SHP77 treated with DMSO at 0.1 percent for 48 hours (cell line): ENCODE measurements at regions not wholly inside any gene's neighbourhood (a gene's known extent, or its start where the extent isn't known, plus 50 kb on each side); places are given as distances from the start of the nearest gene placed in this dataset.
"Not testable (repeated sequence)": the region's sequence is repeated elsewhere in the genome, so short reads cannot be mapped to it uniquely, and the experiment has no call there.

Experiments used
- DNase-seq: peaks from one replicate; lab custom pipeline; 2025; lab: John Stamatoyannopoulos, UW

DNA sequence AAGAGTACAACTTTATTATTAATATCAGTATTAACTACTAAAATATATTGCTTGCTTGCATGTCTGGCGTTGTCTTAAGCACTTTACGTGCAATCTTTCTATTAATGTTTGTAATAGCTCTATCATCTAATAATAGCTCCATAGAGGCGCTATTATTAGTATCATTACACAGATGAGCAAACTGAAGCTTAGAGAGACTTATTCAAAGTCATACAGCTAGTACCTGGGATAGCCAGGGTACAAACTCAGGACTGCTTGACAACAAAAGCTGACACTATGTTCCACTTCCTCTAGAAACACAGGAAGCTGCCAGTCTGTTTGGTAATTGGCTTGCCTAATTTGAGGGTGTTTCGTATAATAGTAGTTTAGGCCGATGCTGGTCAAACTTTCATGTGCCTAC, 523.2 kb downstream of the RMST start:
- no peak for DNase-seq

DNA sequence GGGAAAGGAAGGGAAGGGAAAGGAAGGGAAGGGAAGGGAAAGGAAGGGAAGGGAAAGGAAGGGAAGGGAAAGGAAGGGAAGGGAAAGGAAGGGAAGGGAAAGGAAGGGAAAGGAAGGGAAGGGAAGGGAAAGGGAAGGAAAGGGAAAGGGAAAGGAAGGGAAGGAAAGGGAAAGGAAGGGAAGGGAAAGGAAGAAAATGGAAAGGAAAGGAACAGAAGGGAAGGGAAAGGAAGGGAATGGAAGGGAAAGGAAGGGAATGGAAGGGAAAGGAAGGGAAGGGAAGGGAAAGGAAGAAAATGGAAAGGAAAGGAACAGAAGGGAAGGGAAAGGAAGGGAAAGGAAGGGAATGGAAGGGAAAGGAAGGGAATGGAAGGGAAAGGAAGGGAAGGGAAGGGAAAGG, 526.0 kb downstream of the RMST start:
- not testable (repeated sequence) for DNase-seq

DNA sequence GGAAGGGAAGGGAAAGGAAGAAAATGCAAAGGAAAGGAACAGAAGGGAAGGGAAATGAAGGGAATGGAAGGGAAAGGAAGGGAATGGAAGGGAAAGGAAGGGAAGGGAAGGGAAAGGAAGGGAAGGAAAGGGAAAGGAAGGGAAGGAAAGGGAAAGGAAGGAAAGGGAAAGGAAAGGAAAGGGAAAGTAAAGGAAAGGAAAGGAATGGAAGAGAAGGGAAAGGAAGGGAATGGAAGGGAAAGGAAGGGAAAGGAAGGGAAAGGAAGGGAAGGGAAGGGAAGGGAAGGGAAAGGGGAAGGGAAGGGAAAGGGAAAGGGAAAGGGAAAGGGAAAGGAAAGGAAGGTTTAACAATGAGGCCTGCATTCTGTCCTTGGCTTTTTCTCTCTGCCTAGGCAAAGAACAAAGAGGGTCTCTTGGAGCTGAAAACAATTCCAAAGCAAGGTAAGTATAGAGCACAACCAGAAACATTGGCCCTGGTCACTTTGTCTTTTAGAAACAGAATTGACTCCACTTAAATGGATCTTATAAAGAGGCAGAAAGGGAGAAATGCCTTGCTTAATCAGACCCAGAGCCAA, 525.9 kb upstream of the TMPO start:
- no peak for DNase-seq

DNA sequence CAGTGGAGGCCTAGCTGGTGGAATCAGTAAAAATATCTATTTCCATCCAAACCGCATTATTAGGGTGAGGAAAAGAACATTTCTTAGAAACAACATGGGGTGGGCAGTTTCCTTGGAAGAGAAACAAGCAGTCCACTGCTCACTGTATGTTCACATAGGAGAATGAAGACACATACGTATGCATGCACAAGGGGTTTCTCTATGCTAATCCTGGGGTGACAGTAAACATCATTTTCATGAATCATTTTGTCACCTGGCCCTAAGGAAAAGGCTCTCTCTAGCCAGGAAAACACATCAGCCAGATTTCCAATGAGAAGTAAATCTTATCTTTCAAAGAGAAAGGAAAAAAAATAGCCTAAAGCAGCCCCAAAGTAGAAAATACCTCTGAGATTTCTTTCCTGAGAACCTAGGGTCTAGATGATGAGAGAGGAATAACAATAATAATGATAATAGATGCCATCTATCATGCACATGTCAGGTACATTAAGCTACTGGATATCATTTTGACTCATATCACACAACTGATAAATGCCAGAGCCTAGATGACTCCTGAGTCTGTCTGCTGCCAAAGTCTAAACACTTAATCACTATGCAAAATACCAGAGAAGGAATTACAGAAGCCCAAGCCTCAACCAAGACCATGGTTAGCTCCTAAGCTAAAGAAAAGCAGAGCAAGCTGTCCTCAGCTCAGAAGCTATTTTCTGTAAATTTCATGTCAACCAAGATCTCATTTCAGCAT, 520.5 kb upstream of the TMPO start:
- no peak for DNase-seq

DNA sequence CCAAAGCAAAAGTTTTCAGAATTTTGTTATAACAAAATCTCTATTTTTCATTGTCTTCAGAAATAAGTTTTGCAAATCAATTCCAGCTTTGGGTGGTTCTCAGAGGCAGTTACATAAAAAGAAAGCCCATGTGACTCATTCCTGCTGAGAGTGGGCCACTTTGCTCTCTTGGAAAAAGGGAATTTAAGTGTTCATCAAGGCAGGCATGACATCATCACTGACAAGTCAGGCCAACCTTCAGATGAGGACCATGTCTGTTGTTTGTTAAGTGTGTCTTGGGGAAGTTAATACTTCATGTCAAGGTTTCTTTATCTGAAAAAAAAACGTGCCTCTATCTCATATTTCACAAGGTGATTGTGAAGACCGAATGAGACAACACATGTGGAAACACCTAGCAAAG, 519.8 kb upstream of the TMPO start:
- no peak for DNase-seq

DNA sequence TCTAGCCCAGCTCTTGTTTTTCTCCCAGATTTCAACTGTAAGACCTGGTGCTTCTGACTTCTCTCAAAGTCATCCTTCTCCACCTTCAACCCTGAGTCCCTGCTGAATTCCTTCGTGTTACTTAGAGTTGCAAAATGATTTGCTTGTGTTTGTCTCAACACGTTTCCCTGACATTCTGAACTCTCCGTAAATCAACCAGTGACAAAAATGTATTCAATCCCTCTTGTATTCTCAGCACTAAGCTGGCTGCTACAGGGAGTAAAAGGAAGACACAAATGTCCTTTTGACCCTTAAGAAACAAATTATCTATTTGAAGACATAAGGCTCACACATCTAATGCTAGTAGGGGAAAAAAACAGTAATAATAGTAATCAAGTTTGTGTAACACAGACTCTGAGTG, 514.0 kb upstream of the TMPO start:
- no peak for DNase-seq

DNA sequence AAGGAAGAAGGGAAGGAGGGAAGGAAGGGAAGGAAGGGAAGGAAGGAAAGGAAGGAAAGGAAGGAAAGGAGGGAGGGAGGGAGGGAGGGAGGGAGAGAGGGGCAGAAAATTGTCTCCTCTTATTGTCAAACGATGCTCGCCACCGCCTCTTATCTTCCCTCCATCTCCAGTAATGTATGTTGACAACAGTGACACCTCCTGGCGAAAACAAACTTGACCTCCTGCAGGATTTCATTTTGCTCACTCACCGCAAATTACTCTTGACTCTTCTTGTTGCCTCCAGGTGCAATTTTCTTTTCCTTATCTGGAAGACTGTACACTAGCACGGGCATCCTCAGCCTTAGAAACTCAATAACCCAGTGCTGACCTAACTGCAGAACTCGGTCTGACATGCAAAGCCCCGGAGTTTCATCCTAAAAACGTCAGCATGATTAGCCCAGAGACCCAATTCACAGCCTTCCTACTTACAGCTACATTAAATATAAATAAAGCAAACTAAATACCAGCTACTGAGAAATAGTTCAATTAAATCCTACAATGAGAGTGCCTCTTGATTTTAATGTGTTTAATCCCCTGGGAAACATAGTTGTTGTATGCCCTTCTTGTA, 512.4 kb upstream of the TMPO start:
- peak; percentile 53 for DNase-seq

DNA sequence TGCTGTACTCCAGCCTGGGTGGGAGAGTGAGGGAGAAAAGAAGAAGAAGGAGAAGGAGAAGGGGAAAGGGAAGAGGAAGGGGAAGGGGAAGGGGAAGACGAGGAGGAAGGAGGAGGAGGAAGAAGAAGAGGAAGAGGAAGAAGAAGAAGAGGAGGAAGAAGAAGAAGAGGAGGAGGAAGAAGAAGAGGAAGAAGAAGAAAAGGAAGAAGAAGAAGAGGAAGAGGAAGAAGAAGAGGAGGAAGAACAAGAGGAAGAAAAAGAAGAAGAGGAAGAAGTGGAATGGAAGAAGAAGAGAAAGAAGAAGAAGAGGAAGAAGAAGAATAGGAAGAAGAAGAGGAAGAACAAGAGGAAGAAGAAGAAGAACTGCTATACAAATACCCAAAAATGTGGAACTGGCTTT, 507.4 kb upstream of the TMPO start:
- no peak for DNase-seq

DNA sequence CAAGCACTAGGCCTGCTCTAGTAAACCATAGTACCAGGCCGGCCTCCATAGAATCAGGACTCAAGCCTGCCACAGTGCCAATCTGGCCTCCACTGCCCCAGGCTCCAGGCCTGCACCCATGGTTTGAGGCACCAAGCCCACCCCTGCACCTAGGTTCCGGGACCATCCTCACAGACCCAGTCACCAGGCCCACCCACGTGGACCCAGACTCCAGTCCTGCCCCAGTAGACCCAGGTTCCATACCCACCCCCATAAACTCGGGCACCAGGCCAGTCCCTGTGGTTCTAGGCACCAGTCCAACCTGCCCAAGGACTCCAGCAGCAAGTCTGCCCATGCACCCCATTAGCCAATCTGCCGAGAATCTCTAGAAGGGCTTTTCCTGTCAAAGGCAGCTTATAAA, 501.8 kb upstream of the TMPO start:
- no peak for DNase-seq

DNA sequence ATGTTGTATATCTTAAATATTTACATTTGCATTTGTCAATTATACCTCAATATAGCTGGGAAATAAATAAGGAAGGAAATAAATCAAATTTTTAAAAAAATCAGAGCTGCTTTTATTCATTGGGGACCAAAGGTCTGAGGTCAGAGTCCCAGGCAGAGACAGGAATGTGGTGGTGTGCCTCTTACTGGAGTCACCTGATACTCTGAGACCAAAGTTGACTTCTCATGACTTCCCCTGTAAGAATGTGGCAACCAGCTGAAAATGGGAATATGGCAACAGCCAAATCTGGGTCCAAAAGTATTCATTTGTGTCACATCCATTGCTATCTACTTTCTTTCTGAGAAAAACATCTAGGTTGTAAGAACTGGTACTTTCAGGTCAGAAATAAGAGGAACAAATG, 496.6 kb upstream of the TMPO start:
- no peak for DNase-seq

DNA sequence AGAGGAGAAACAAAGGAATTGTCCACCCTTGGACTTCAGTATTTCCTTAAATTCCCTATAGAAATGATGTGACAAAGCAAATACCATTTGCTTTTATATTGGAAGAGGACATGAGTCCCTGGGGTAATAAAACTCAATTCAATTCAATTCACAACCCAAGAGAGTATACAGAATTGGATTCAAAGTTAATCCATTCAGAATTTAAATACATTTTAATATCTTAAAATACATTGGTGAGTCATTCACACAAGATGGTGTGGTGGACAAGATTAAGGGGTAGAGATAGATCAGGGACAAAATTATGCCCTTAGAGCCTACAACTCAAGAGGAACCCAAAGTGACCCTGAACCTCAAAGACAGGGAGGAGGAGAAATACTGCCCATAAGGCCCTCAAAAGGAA, 495.0 kb upstream of the TMPO start:
- DNase-seq = no peak

DNA sequence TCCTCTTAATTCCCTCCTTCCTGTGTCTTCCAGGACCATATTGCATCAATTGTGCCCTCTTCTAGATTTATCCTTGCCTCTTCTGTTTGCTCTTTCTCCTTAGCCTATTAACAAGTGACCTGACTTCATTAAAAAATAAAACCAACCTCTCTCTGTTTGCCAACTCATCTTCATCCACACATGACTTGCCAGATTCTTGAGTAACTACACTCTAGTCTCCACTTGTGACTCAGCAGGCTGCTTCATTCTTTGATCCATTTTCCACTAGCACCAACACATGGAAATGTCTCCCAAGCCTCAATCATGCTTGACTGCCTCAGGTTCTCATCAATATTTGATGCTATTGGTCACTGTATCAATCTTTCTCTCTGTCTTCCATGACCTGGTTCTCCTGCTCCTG, 492.4 kb upstream of the TMPO start:
- DNase-seq = no peak

DNA sequence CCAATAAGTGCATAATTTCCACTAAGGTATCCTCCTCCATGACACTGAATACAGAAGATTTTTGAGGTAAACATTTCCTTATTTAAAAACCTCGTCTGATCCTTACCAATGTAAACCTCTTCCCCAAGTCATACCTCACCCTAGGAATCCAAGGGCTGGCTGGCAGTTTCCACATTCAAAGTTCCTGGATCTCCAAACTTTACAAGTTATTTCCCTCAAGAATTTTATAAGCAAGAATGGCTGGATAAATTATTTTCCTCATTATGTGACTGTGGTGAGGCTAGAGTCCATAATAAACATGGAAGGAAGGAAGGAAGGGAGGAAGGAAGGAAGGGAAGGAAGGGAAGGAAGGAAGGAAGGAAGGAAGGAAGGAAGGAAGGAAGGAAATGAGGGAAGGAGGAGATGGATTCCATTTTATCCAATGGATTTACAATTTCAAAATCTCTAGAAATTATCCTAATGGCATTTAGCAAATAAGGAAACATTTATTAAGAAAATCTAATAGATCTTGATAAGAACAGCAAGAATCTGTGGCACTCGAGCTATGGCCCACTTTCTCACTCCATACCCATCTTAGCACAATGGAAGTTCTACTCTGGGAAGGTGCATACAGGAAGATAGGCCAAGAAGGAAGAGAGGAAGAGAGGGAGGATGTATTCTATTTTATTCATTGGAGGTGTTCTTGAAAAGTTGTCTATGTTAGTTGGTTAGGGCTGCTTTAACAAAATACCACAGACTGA, 477.8 kb upstream of the TMPO start:
- no peak for DNase-seq

DNA sequence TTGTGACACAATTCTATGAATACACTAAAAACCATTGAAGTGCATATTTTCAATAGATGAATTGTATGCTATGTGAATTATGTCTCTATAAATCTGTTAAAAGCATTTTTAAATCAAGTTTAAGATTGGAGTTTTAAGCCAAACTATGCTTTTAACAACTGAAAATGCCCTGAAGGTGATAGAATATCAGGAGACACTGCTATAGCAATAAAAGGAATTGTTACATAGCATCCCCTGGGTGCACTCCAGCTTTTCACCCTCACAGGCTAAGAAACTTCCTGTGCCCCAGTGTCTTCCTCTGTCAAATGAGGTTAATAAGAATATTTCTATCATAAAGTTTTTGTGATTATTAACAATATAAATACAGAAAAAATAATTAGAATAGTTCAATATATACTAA, 472.7 kb upstream of the TMPO start:
- DNase-seq = no peak

DNA sequence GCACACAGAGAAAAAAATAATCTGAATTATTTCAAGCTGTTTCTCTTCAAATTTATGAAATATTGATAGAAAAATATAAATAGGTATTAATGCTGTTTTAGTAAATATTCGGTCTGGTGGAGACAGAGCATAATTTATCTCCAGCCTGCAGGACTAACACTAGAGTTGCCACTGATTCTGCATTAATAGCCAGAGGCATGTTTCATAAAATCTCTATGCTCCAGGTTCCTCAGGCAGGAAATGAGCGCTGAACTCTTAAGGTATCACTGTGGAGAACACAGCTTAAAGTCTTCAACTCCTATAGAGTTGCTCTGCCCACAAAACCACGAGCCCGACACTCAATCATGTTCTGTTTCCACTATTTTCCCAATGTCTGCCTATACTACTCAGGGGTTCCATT, 470.0 kb upstream of the TMPO start:
- DNase-seq = no peak

DNA sequence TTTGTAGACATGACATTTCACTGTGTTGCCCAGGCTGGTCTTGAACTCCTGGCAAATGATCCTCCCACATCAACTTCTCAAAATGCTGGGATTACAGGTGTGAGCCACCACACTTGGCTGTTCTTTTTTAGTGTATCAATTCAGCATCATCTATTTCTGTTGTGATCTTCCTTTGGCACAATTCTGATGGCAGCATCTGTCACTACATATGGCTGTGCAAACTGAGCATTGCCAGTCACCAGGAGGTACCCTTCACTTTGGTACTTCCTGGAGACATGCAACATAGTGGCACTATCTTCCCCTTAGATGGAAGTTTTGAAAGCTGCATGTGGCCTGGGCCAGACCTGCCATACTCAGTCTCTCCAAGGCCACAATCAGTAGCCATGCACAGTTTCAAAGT, 467.1 kb upstream of the TMPO start:
- no peak for DNase-seq

DNA sequence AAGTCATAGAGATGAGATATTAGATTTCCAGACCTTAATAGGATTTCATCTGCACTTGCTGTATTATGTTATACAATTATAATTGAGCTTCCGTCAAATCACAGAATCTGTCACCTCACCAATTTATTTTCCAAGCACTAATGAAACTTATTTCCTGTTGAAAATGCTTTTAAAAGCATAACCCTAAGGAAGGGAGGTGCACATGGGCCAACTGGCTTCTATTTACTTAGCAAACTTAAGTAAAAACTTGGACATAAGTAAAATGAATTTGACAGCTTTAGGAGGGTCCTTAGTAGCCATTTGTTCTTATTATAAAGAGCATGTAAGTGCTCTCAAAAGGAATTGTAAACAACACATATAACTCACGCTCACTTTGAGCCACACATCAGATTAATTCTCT, 462.2 kb upstream of the TMPO start:
- no peak for DNase-seq

DNA sequence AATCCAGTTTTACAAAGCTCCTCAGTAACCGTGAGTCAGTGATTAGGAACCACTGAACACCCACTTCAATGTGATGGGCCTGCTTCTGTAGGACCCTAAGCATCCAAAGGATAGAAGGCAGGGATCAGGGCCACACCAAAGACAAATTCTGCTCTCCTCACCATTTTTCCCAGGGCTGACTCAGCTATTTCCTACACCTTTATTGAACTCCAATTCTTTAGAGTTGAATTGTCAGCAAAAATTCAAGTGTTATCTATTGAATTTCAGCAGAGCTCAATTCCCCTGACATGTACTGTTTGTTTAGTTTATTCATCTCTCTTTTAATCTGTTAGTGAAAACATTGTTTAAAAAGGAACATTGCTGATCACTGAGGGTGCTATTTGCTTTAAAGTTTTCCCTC, 457.7 kb upstream of the TMPO start:
- DNase-seq = no peak

DNA sequence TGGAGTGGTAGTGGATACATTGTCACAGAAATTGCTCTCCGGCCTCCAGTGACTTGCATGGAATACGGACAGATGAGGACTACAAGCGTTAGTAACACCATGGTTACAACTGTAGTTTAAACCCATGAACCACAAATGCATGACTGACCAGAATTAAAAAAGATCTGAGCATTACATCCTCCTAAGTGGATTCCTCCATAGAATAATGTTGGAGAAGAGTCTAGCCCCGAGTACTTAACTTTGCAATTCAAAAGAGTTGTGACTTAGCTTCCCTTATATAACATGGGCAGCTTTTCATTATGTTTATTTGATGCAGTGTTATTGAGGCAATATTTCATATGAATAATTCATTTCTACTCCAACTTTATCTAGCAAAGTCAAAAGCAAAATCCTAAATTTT, 457.2 kb upstream of the TMPO start:
- DNase-seq = no peak

DNA sequence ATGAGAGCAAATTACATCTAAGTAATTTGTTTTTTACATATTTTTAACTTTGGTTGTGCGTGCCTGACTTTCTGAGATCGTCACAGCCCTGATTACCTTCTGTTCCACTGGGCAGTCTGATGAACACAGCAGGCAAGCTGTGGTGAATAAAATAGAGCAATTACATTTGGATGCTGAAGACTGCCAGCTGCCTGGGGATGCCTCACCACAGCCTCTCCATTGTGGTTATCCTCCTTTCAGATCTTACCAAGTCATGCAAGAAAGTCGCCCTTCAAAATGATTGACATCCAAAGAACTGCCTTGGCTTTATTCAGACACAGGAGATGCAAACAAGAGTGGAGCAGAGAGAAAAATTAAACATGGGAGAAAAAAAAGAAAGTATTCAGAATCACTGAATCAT, 456.6 kb upstream of the TMPO start:
- DNase-seq = no peak

DNA sequence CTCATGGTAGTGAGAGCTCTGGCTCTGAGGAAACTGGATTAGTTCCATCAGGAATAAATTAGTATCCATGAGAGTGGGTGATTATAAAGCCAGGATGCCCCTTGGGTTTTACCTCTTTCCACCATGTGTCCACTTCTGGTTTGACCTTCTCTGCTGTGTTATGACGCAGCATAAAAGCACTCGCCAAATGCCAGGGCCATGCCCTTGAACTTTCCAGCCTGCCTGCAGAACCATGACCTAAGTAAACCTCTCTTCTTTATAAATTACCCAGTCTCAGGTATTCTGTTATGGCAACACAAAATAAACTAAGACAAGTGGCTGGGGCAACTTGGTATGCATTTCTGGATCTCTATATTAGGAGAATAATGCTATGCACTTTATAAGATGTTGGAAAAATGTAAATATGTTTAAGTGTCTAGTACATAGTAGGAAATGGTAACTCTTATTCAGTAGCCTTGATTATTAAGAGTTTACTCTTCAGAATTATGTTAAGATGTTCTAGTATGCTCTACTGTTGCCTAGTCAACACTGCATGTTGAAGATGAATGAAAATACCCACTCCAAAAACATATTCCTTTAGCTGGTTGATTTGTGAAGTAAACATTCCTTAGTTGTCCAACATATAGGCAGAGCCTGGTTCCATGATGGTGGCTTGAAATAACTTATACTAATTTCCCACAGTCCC, 455.6 kb upstream of the TMPO start:
- DNase-seq = no peak

DNA sequence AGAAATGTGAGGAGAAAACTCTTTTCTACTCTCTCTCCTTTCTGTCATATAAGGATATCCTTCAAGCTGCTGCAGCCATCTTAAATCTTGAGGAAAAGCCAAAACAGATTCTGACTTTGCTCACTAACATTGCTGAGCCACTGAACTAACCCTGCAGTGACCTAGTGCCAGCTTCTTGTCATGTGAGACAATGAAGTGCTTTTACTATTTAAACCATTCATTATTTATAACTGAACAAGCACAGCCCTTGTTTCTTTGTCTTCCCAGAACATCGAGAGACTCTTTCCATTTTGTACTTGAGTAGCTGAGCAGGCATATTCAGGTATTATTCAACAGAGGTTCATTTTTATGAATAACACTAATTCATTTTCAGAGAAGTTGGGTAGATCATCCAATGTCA, 455.0 kb upstream of the TMPO start:
- no peak for DNase-seq
